Fibroblast of skin of right quadriceps (primary cell): ENCODE measurements at regions not wholly inside any gene's neighbourhood (a gene's known extent, or its start where the extent isn't known, plus 50 kb on each side); places are given as distances from the start of the nearest gene placed in this dataset.

Experiments
- DNase-seq: peaks from one replicate; pipeline ENCODE4 v3.0.0-alpha.2; 2013

DNA sequence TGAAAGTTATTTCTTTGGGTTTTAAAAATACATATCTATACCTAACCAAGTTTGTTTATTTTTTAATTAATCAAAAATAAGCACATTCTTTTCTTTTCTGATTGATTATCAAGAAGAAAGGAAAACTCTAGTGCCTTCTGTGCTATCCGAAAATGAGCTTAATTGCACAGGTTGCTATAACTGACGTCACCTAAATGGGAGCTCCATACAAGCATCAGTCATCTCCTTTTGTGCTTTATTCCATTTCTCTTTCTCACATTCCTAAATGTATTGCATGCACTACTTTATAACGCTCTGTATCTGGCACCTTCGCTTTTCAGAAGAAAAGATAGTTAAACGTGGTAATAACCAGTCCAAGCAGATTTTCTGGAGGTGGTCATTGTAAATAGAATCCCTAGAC lies 675.0 kb downstream of the STPG2 start:
- no peak for DNase-seq

DNA sequence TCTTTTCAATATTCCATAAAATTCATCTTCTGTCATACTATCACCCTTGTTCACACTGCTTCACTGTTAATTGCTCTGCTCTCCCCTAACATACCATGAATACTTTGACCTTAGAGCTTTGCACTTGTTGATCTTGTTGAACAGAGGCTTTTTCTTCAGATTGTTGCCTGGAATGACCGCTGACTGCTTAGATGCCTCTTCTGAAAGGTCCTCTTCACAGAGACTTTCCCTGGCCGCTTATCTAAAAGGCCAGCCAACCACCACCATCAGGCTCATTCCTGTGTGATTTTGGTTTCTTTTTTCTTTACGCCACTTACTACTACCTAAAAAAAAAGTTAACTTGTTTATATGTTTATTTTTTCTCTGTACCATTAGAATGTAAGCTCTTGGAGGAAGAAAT lies 667.7 kb downstream of the STPG2 start:
- no peak for DNase-seq

DNA sequence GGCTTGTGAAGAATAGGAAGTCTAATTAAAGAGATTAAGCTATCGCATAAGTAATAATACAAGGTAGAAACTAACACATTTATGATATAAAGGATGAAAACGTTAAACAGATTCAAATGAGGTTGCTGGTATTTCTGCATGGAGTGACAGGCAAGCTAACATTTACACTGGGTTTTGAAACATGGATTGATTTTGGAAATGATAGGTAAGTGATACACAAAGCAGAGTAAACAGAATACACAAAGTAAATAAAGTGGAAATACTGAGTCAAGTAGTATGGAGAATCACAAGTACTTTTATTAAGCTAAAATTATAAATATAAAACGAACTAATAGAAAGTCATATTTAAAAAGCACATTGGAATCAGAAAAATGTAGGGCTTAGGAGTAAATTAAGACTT lies 665.3 kb downstream of the STPG2 start:
- no peak for DNase-seq

DNA sequence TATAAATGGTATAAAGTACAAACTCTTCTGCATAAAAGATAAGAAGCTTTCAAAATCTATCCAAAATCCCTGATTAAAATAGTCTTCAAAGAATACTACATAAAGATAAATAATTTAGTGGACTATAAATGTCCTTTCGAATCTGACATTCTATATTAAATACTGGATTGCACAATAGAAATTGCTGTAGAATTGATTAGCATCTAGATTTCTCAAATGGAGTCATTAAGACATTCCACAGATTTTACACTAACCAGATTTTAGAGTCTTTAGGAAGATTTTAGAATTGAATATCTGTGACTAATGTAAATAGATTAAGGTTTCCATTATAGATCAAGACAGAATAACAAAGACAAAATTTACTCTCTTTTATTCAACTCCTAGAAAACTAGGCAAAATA lies 663.9 kb downstream of the STPG2 start:
- no peak for DNase-seq

DNA sequence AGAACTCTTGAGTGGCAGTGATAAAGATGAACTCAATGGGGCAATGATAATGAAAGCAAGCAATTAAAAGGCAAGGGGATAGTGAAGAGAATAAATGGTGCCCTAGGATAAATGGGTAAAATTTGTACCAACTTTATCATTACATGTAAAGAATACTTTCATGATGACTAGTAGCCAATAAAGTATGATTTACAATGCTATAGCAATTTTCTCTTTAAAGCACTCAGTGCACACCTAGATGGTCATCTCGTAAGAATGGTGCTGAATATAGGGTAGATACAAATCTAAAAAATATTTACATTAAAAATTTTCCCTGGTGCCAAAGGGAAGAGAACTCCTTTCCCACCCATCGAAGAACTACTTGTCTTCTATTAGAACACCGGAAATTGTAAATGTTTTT lies 651.4 kb downstream of the STPG2 start:
- no peak for DNase-seq

DNA sequence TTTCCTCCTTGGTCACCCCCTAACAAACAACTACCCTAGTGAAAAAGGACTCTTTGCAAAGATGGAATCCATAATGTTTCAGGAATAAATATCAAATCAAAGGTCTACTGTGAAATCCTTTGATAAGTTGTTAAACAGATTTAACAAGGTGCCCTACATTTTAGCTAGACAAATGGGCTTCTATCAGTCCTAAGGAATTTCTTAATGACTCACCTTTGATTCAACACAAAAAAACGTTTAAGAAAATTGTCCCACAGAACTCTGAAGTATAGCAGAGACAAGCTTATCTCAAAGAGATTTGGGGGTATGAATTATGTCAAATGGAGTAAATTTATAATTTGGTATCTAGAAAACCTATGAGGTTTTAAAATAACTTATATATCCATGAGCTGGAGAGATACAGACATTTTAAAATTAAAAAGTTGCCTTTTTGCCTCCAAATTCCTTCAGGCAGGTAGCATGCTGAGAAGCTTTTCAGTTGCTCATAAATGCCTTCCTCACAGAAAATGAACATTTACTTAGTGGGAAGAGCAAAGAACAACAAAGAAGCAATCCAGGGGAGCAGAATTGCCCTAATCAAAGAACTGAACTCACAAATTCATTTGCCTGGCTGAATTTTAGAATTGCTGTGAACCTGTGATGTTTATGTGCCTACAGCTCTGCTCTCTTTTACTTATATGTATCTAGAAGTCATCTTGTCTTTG lies 649.3 kb downstream of the STPG2 start:
- DNase-seq: no peak

DNA sequence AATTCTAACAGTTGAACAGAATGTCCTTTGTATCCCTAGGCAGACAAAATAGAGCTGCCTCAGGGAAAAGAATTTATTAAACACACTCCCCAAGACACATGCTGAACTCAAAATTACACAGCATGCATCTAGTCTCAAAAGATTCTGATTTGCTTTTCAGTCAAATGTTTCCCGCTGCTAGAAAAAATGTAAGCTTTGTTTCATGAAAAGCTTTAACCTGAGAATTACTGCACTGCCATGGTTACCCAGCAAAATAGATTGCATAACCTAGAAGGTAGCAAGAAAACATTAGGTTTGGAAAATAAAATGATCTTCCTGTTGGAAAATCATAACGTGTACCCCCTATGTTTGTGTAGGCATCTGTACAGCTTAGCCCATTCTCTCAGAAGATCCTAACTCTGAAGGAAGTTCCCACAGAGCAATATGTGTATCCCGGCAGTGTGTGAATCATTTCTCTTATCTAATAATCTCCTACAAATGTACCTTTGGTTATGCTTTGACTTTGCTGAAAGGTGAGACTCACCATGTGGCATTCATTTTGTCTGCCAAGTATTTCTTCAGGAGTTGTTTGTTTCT lies 646.9 kb downstream of the STPG2 start:
- no peak for DNase-seq

DNA sequence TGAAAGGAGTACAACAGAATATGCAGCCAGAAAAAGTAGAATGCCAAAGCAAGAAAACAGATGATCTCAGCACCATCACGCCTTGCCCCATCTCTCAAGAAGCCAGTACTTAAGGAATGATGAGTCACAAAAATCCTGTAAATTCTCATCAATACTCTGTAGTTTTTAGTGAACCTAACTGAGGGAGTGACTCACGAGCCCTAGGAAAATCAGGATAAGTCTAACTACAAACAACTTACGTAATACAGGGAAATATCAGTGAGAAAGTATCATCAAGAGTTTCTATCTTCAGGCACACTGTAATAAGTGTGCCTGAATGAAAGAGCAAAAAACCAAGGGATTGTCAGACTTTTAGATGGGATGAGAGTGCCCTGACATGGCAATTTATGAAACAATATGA lies 644.4 kb downstream of the STPG2 start:
- DNase-seq: peak; percentile 48

DNA sequence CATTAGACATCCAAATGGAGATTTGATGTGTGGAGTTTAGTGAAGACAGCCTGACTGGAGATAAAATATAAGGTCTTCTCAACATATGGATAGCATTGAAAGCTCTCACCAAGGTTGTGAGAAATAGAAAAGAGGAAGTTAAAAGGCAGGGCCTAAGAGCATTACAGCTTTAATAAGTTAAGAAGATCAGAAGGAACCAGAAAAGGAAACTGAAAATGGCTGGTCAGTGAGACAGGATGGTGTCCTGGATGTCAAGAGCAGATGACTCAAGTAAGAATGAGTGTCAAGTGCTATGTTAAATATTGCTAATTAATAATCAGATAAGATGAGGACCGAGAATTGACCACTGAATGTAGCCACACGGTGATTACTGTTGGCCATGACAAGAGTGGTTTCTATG lies 642.9 kb downstream of the STPG2 start:
- no peak for DNase-seq

DNA sequence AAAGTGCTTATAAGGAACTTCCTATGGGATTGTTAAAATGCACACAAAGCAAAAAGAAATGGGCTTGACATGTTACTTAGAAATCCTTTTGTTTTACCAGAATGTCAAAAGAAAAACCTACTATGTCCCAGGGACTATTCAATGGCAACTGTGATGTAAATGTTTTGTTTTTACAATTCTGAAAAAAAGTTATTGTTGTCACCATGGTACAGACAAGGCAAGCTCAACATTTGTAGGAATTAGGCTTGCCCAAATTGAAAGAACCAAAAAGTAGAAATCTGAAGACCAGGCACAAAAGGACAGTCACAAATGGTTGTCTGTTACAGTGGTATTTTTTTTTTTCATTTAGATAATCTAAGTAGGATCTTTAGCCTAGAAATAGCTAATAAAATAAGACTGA lies 638.6 kb downstream of the STPG2 start:
- DNase-seq: no peak

DNA sequence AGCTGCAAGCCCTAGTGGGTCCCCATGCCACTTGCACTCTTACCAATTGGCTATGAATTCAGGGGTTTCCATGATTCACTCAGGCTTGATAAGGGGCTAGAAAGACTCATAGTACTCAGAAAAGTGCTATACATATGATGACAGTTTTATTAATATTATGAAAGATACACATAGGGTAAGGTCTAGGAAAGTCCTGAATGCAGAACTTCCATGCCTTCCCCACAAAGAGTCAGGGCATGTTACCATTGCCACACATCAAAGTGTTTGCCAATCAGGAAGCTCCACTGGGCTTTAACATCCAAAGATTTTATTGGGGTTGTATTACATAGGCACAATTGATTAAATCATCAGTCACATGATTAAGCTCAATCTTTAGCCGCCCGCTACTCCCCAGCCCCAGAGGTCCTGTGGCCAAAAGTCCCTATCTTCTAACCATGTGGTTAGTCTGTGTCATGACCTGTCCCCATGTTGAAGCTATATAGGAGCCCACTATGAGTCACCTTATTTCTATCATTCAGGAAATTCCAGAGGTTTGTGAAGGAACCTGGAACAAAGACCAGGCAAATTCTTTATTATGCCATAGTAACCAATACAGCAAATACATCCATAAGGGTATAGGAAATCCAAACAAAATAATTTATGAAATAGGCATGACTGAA lies 635.6 kb downstream of the STPG2 start:
- no peak for DNase-seq
